Epidermal melanocyte (primary cell): ENCODE measurements at regions not wholly inside any gene's neighbourhood (a gene's known extent, or its start where the extent isn't known, plus 50 kb on each side); places are given as distances from the start of the nearest gene placed in this dataset.

Experiments
- DNase-seq: peaks from one replicate; pipeline ENCODE4 v3.0.0; 2011; ENCODE audit warnings: low spot score; ENCODE audit not compliant: insufficient read length

DNA sequence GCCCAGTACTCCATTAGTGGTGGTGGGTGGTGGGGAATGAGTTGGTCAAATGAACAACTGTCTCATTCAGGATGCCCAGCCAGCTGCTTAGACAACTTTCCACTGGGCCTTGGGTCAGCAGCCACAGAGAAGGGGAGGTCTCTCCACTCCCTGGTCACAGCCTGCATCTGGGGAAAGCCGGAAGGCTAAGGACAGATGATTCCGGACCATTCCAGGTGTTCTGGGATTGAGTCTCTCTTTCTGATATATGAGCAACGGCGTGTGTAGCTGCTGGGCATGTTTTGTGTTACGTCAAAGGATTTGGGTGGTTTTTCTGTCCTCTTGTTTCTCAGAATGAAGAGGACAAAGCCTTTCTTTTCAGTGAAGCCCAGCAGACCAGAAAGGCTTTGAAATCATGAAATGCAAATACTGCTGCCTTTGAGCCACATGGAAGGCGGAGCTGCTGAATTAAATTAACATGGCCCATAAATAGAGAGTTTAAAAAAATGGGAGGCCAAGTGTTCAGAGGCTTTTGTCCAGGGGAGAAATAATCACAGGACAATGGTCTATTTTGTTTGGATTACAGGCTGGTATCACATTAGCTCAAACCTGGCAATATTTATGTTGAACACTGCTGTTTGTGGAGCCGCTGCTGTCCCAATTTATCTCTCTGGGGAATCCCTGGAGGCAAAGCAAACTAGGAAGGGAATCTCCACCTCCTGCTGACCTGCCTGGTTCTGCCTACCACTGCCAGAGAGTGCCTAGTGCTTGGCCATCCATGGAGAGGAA is 234.4 kb upstream of the E2F8 start:
- DNase-seq, result no peak

DNA sequence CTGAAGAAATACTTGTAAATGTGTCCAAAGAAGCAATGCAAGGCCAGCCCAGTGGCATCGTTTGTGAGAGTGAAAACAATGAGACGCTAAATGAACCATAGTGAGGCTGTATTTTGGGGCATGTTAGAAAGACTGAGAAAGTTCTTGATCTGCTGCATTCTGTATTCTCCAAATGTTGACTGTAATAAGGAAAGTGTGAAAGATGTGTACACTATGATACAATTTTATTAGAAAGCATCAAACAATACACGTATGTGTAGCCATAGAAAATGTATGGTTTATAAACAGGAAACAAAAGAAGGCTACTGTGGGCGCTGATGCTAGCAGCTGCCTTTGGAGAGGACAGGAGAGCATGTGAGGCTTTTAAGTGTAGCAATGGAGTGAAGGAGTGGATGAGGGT is 233.5 kb upstream of the E2F8 start:
- no peak for DNase-seq

DNA sequence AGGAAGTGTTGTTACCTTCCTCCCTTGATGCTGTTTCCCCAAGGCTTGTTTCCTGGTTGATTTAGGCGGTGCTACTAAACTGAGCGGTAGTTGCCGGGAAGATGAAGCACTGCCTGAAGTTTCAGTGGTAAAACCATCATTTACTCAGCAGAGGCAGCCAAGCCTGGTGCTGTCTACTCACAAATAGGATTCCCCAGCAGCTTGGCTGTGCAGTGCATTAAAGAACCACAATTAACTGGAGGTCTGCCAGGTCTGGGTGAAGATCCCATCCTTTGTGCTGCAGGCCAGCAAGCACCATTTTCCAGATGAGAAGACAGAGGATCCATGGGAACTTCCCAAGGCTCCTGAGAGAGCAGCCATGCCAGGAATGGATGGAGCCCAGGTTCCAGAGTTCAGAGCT is 231.9 kb upstream of the E2F8 start:
- DNase-seq, result no peak

DNA sequence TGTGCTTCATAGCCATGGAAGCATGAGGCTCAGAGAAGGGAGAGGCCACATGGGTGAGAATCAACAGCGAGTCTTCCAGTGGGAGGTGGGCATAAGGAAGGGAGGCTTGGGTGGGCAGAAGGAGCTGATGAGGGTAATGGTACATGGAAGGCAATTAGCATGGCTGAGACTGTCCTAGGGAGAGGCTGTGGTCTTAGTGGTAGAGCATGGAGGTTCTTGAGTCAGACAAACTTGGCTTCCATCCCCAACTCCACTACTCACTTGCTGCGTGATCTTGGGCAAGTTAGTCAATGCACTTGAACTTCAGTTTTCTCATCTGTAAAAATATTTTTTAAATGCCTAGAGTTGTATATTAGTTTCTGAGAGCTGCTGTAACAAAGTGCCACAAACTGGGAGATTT is 227.2 kb upstream of the E2F8 start:
- DNase-seq, result no peak

DNA sequence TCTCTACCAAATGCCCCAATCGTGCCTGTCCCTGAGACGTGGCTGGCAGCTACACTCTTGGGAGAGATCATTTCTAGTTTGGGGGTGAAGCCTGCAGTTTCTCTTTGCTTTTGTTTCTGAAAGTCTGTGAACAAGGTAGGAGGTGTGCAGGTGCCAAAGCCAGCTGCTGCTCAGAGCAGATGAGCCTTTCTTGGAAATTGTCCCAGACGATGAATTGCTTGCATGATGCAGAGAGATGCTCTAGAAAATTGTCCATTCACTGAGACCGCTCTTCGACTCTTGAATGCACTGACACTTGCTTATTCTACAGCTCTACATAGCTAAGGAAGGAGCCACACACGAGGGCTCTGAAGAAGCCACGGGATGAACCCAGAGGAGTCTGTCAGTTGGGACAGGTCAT is 225.6 kb upstream of the E2F8 start:
- DNase-seq, result no peak

DNA sequence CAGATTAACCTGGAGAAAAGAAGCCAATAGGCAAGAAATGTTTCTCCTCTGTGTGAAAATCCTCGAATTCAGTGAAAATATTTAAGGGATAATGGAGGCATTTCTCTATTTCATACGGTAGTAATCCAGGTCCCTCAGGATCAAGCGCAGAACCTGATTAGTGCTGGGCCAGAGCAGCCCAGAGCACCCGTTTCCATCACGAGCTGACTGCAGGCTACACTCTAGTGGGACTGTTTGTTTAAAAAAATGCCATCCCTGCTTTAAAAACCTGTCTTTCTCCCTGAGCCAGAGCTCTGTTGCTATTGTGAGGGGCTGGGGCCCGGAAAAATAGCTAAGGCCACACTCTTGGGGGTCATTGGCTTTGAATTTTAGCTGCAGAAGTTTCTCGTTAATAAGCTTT is 223.2 kb upstream of the E2F8 start:
- DNase-seq, result no peak

DNA sequence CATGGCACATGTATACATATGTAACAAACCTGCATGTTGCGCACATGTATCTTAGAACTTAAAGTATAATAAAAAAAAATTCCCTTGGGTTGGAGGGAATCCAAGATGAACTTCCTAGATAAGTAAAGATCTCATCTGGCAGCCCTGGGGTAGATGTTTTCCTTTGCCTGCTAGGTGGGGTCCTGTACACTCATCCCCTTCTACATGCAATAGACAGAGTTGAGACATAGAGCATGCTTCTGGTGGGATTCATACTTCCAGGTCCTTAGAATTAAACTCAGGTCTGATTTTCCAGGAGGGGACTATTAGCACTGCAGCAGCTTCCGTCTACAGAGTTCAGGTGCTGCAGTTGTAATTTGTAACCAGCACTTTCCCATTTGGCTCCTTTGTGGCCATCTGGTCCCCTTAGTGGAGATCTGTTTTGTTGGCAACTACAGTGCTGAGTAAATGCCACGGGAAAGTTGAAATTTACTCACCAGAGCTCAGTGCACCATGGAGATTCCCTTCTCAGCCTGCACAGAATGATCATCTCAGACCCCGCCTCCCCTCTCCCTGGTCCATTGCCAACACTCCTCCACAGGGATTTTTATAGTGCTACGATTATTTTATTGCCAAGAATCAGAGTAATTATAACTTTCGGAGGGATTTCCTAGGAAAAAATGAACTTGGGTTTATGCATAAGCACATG is 220.1 kb upstream of the E2F8 start:
- no peak for DNase-seq

DNA sequence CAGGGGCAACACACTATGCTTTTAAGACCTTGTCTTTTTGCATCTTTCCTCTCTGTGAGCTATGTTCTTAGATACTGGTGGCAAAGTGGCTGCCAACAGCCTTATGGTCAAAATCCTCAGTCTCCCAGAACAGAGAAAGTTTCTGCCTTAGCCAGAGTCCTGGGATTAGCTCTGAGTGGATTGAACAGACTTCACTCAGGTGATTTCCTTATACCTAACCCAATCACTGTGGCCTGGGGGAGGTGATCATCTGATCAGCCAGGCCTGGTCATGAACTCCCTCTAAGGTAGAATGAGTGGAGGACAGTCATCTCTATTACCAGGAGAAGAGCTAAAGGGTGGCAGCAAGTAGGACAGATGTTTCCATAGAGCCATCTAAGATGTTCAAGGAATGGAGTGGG is 218.5 kb upstream of the E2F8 start:
- no peak for DNase-seq

DNA sequence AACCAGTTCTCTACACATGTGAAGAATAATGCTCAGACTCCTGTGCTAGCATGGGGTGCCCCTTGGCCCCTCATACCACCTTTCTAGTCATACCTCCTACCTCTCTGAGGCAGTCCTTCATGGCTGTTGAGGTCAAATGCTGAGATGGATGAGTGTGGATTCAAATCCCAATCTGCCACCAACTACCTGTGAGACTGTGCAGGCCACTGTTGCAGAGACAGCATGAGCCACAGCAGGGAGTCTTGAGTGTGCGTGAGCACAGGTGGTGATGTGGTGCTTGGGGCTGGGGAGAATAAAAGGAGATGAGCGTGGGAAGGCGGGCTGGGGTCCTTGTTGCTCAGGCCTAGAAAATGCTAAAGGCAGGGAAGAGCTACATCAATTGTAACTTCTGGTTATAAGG is 218.0 kb upstream of the E2F8 start:
- no peak for DNase-seq

DNA sequence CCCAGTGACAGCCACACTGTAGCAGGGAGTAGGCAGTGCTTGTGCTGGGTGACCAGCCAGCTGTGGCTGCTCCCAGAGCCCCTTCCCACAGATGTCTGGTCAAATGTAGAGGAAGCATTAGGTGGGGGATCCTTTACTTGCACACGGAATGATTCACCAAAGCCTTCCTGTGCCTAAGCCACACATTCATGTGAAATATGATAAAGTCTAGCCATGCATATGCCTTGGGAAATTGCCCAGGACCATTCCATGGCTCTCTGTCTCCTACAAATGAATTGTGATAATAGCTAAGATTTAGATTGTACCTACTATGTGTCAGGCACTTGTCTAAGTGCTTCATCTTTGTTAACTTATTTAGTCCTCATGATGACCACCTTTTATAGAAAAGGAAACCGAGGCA is 217.5 kb upstream of the E2F8 start:
- no peak for DNase-seq

GRCh38 chr11:19455731-19456130 is 215.0 kb upstream of the E2F8 start:
- no peak for DNase-seq

DNA sequence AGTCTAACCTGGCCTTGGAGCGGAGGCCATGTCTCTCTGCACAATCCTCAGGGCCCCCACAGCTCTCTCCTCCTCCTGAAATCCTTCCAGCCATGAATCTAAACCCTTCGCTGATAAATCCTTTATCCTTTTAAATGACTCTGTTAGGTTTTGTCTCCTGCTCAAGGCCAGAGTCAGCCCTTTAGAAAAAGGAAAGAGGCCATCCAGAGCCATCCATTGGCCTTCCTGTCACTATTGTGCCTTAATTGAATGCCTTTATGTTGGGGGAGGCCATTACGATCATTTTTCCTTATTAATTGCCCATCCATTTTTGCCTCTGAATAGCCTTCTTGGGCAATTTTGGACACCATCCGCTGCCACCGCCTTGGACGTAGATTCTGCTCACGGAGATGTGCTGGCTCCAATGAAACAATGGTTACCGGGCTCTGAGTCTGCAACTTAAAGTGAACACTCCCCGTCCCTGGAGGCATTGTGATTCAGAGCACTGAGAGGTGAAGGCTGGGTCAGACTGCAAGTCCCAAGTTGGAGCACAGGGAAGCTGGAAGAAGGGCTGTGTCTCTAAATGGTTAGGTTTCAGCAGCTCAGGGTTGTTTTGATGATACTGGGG is 213.0 kb upstream of the E2F8 start:
- no peak for DNase-seq

- DNase-seq, result no peak
These were observed 210.9 kb upstream of the E2F8 start for GRCh38 chr11:19451609-19452008.

DNA sequence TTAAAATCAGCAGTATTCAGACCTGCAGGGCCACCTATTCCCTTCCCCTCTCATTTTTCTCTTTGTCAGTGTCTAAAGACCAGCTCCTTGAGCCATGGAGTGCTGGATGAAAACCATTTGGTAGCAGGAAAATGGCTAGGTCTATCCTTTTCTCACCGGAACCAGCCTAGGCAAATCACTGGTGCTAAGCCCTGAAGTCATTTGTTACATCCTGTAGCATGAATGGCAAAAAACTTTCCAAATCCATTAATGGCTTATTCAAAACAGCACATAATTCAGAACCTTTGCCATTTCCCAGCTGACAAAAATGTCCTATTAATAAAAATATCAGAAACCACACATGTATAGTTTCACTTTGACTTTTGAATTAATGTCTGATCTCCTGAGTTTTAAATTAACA is 209.5 kb upstream of the E2F8 start:
- no peak for DNase-seq

DNA sequence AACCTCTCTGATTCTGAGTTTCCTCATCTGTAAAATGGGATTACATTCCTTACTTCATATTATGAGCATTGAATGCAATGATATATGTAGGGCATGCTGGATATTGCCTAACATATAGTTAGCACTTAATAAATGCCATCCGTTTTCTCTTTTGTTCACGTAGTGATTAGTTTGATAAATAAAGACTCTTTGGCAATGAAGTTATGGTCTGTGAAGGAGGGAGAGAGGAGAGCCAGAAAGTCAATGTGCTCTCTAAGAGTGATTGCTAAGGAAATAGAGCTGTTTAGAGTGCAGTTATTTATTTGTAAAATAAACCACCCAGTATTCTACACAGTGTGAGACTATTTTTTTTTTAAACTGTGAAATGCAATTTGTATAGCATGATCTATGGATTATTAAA is 207.9 kb upstream of the E2F8 start:
- DNase-seq, result no peak

GRCh38 chr11:19447150-19447566 is 206.4 kb upstream of the E2F8 start:
- DNase-seq, result no peak

DNA sequence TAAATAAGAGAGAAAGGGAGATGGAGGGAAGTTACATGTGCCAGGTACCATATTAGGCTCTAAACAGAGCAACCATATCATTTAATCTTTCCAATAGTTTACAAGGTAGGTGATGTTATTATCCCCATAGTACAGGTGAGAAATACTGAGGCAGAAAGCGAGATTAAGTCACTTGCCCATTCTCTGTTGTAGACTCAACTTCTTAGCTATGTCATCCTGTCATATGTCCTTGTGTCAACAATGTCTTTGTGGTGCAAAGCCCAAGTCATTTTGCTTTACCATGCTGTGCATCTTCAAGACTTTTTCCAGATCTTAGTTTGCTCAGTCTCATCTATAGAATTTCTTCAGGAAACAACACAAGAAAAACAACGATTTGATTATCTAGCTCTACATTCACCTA is 205.0 kb upstream of the E2F8 start:
- DNase-seq, result no peak

GRCh38 chr11:19444231-19444630 is 203.5 kb upstream of the E2F8 start:
- DNase-seq, result no peak

DNA sequence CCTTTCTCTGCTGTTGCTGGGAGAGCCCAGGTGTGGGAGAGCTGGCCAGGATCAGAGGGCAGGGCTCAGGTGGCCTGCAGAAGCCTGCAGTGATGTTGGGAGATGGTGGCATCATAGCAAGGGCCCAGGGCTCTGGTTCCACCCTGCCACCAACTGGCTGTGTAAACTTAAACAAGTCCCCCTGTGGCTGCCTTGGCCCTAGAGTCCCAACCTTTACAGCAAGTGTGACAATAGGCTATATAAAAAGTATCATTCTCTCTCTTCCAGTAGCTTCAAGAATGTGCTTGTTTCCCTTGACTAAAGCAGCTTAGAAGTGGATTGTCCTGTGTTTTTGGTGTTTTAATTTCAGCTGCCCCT is 201.8 kb upstream of the E2F8 start:
- no peak for DNase-seq

GRCh38 chr11:19441752-19442553 is 201.2 kb upstream of the E2F8 start:
- no peak for DNase-seq

DNA sequence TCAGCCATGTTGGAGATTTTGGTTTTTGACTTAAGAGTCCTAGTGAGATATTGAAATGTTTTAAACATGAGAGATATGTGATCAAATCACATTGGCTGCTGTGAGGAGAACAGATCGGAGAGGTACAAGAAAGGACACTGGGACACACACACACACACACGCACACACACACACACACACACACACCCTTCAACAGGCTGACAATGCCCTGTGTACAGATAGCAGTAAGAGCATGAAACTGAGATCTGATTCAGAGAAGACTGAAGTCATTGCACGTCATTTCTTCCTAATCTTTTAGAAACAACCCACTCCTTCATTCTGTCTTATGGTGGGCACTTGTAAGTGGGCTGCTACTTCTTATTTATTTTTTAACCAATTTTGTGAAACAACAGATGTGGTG is 200.5 kb upstream of the E2F8 start:
- no peak for DNase-seq

DNA sequence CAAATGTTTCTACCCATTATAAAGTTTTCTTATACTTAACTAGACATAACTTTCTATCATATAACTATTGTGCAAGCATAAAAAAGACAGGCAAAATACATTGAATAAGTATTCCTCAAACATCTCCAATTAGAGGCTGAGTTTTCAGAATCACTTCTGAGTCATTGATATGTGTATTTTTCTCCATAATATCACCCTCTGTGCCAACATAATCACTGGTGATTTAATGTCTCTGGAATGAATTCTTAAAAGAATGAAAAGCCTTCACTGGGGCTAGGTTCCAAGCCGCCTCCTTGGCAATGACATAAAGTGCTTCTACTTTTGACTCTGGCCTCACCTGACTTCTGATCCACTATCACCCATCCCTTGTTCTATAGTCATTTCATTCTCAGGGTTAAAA is 197.0 kb upstream of the E2F8 start:
- DNase-seq, result no peak
